Chondrocyte (in vitro differentiated cells): ENCODE measurements at regions not wholly inside any gene's neighbourhood (a gene's known extent, or its start where the extent isn't known, plus 50 kb on each side); places are given as distances from the start of the nearest gene placed in this dataset.
"Not testable (repeated sequence)": the region's sequence is repeated elsewhere in the genome, so short reads cannot be mapped to it uniquely, and the experiment has no call there.

Experiments used
- DNase-seq: peaks from one replicate; pipeline ENCODE4 v3.0.0; 2021; ENCODE audit warnings: mixed read lengths, low spot score
- H3K27ac Mint-ChIP-seq: one replicate; pipeline ENCODE4 v1.8.0; 2021; ENCODE audit warnings: mild to moderate bottlenecking, moderate library complexity, mixed read lengths; ENCODE audit not compliant: unreplicated experiment
- H3K27me3 Mint-ChIP-seq: 2 replicates; pipeline ENCODE4 v1.8.0; 2021; ENCODE audit warnings: low read depth, mixed read lengths
- H3K36me3 Mint-ChIP-seq: 2 replicates; pipeline ENCODE4 v1.8.0; 2021; ENCODE audit warnings: low read depth, mixed read lengths
- H3K4me1 Mint-ChIP-seq: 2 replicates; pipeline ENCODE4 v1.8.0; 2021; ENCODE audit warnings: low read depth, mild to moderate bottlenecking, mixed read lengths
- H3K4me3 Mint-ChIP-seq: one replicate; pipeline ENCODE4 v1.8.0; 2021; ENCODE audit warnings: mild to moderate bottlenecking, moderate library complexity, mixed read lengths; ENCODE audit not compliant: unreplicated experiment
- H3K9me3 Mint-ChIP-seq: 2 replicates; pipeline ENCODE4 v1.8.0; 2021; ENCODE audit warnings: low read depth, mixed read lengths
- TF ChIP-seq, protein P1 (sequence below): fragments of 200-600 bp; sonication (generic); IDR thresholded peaks from 2 replicates; pipeline ENCODE4 v1.5.0; 2021; ENCODE audit warnings: antibody characterized with exemption, mild to moderate bottlenecking, moderate library complexity

- TF ChIP-seq, protein P1, sequence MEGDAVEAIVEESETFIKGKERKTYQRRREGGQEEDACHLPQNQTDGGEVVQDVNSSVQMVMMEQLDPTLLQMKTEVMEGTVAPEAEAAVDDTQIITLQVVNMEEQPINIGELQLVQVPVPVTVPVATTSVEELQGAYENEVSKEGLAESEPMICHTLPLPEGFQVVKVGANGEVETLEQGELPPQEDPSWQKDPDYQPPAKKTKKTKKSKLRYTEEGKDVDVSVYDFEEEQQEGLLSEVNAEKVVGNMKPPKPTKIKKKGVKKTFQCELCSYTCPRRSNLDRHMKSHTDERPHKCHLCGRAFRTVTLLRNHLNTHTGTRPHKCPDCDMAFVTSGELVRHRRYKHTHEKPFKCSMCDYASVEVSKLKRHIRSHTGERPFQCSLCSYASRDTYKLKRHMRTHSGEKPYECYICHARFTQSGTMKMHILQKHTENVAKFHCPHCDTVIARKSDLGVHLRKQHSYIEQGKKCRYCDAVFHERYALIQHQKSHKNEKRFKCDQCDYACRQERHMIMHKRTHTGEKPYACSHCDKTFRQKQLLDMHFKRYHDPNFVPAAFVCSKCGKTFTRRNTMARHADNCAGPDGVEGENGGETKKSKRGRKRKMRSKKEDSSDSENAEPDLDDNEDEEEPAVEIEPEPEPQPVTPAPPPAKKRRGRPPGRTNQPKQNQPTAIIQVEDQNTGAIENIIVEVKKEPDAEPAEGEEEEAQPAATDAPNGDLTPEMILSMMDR: no peak
- H3K27me3 Mint-ChIP-seq: no peaks in the 10 kb centered on the region
- no peaks in the 10 kb centered on the region for H3K4me1 Mint-ChIP-seq
- H3K36me3 Mint-ChIP-seq: no peaks in the 10 kb centered on the region
- H3K27ac Mint-ChIP-seq: no peak overlapping the region
- H3K4me3 Mint-ChIP-seq: no peak overlapping the region
- peaks cover 4% of the 10 kb centered on the region for H3K9me3 Mint-ChIP-seq
- DNase-seq: no peak
Measured at GRCh38 chr10:8412541-8412940, 358.1 kb downstream of the GATA3 start.

DNA sequence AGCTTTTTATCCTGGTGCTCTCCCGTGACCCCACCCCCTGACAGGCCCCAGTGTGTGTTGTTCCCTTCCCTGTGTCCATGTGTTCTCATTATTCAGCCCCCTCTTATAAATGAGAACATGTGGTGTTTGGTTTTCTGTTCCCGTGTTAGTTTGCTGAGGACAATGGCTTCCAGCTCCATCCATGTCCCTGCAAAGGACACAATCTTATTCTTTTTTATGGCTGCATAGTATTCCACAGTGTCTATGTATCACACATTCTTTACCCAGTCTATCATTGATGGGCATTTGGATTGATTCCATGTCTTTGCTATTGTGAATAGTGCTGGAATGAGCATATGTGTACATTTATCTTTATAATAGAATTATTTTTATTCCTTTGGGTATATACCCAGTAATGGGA lies 360.5 kb downstream of the GATA3 start:
- not testable (repeated sequence) for H3K4me3 Mint-ChIP-seq, DNase-seq, H3K27me3 Mint-ChIP-seq, H3K4me1 Mint-ChIP-seq, H3K27ac Mint-ChIP-seq, H3K36me3 Mint-ChIP-seq
- H3K9me3 Mint-ChIP-seq: peaks cover 12% of the 10 kb centered on the region

DNA sequence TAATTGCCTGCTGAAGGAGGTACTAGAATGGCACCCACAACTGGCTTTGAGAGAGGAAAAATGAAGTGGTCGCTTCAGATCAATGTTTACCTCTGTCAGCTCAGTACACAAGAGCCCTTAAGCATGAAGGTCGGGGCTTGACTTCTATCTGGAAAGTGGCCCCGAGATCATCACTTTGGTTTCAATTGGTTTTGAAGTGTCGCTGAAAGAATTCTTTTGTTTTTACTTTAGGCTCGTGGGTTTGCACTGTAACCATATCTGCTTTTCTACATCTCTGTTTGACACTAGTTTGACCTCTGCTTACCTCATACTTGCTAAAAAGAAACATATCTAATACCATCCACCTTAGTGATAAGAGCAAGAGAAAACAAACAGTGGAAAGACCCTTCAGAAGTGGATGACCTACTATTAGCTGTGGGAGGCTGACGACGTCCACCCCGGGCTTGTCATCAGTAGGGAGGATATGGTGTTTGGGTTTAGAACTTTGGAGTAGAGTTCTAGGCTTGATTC lies 361.8 kb downstream of the GATA3 start:
- Mint-ChIP-seq H3K4me3 (no peak overlapping the region), H3K27me3 (no peaks in the 10 kb centered on the region), H3K4me1 (no peaks in the 10 kb centered on the region), H3K9me3 (peaks cover 13% of the 10 kb centered on the region), H3K36me3 (no peaks in the 10 kb centered on the region), H3K27ac (no peak overlapping the region)
- TF ChIP-seq, protein P1: no peak
- no peak for DNase-seq

DNA sequence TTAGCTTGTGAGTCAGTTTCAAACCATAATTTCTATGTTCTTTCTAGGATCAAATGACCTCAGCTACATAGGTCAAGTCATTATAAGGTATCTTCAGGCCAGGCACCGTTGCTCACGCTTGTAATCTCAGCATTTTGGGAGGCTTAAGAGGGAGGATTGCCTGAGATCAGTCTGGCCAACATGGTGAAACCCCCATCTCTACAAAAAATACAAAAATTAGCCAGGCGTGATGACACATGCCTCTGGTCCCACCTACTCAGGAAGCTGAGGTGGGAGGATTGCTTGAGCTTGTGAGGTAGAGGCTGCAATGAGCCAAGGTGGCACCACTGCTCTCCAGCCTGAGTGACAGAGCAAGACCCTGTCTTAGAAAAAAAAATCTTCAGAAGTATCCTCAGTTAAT lies 362.3 kb downstream of the GATA3 start:
- TF ChIP-seq, protein P1: no peak
- H3K27ac Mint-ChIP-seq: no peak overlapping the region
- no peaks in the 10 kb centered on the region for H3K27me3 Mint-ChIP-seq
- no peak overlapping the region for H3K4me3 Mint-ChIP-seq
- DNase-seq: no peak
- H3K4me1 Mint-ChIP-seq: no peaks in the 10 kb centered on the region
- peaks cover 18% of the 10 kb centered on the region for H3K9me3 Mint-ChIP-seq
- no peaks in the 10 kb centered on the region for H3K36me3 Mint-ChIP-seq

GRCh38 chr10:8417631-8418030 lies 363.1 kb downstream of the GATA3 start:
- no peak overlapping the region for H3K27ac Mint-ChIP-seq
- TF ChIP-seq, protein P1: no peak
- H3K4me1 Mint-ChIP-seq: no peaks in the 10 kb centered on the region
- no peak for DNase-seq
- no peaks in the 10 kb centered on the region for H3K27me3 Mint-ChIP-seq
- H3K9me3 Mint-ChIP-seq: peaks cover 18% of the 10 kb centered on the region
- H3K4me3 Mint-ChIP-seq: no peak overlapping the region
- H3K36me3 Mint-ChIP-seq: no peaks in the 10 kb centered on the region

GRCh38 chr10:8418631-8419030 lies 364.1 kb downstream of the GATA3 start:
- DNase-seq: no peak

More at GRCh38 chr10:8418631-8419030, 364.1 kb downstream of the GATA3 start:
- no peak overlapping the region for H3K27ac Mint-ChIP-seq
- peaks cover 18% of the 10 kb centered on the region for H3K9me3 Mint-ChIP-seq
- no peaks in the 10 kb centered on the region for H3K36me3 Mint-ChIP-seq
- no peaks in the 10 kb centered on the region for H3K27me3 Mint-ChIP-seq
- H3K4me3 Mint-ChIP-seq: no peak overlapping the region
- H3K4me1 Mint-ChIP-seq: no peaks in the 10 kb centered on the region
- TF ChIP-seq, protein P1: no peak
